ENCODE measurements at regions not wholly inside any gene's neighbourhood (a gene's known extent, or its start where the extent isn't known, plus 50 kb on each side); places are given as distances from the start of the nearest gene placed in this dataset.

DNA sequence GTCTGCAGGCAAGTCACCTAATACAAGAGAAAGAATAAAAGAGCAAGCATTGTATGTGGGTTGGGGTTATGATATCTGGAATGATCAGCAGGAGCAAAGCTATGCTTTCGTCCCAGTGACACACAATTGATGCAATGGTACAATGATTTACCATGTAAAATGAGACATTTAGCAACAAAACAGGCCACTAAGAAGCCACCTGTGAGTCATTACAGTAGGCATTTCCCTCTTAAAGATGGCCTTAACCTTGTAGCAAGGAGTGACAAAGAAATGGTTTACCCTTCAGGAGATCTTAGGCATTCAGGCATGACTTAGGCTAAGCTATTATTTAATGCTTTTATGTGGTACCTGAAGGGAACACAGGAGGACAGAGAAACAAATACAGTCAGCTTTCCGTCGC lies 373.3 kb upstream of the RBMS3 start (continued):
- no peak for TF ChIP-seq ELF1 (IDR thresholded peaks at IDR 0.05; ENCODE audit: borderline replicate concordance, low read depth)

DNA sequence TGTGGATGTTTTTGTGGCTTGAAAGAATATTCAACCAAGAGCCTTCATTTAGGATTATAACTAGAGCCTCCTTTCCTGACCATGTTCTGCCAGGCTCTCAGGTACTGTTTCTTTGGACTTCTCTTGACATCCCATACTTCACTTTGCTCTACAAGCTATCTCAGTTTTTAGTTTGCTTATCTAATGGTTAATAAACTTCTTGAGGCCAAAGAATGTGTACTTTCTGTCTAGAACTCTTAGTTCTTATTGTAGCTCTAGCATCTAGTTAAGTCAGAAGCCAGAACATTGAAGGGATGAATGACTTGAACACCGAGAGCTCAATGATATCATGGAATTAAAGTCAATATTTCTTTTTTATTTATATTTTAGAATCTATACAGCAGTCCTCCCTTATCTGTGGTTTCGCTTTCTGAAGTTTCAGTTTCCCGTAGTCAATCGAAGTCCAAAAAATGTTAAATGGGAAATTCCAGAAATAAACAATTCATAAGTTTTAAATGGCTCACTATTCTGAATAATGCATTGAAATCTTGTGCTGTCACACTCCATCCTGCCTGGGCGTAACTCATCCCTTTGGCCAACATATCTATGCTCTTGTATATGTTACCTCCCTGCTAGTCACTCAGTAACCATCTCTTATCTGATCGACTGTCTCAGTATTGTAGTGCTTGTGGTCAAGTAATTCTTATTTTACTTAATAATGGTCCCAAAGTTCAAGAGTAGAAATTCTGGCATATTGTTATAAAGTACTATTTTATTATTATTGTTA lies 368.6 kb upstream of the RBMS3 start:
- CTCF ChIA-PET, result no interaction called here
- Histone ChIP-seq H4K20me1 (ENCODE audit: insufficient read depth) (no peaks in the 10 kb centered on the region), H3K9me2 (ENCODE audit: insufficient read depth) (no peaks in the 10 kb centered on the region), H3K27me3 (ENCODE audit: insufficient read depth, low read length) (no peaks in the 10 kb centered on the region), H3K4me2 (ENCODE audit: low read length) (no peak overlapping the region), H3K9me3 (ENCODE audit: control insufficient read depth in 1 of 2, insufficient read depth in 1 of 2, low read depth in 1 of 2, low read length in 2 of 2) (no peaks in the 10 kb centered on the region), H3K4me3 (replicated peaks in 1 of 2; ENCODE audit: low read depth in 1 of 2, low read length in 2 of 2) (no peak overlapping the region), H3K9ac (ENCODE audit: low read length) (no peak overlapping the region), H3K27ac (ENCODE audit: low read depth, low read length) (no peak overlapping the region), H2AFZ (ENCODE audit: low read depth, low read length, poor library complexity, severe bottlenecking) (no peak overlapping the region), H3K4me1 (ENCODE audit: control insufficient read depth in 1 of 2, insufficient read depth in 2 of 2, low read length in 2 of 2) (no peaks in the 10 kb centered on the region), H3K79me2 (ENCODE audit: insufficient read depth, low read length) (no peaks in the 10 kb centered on the region), H3K36me3 (ENCODE audit: control insufficient read depth in 1 of 2, insufficient read depth in 2 of 2, low read length in 2 of 2) (no peaks in the 10 kb centered on the region)
- TF ChIP-seq, protein P1, sequence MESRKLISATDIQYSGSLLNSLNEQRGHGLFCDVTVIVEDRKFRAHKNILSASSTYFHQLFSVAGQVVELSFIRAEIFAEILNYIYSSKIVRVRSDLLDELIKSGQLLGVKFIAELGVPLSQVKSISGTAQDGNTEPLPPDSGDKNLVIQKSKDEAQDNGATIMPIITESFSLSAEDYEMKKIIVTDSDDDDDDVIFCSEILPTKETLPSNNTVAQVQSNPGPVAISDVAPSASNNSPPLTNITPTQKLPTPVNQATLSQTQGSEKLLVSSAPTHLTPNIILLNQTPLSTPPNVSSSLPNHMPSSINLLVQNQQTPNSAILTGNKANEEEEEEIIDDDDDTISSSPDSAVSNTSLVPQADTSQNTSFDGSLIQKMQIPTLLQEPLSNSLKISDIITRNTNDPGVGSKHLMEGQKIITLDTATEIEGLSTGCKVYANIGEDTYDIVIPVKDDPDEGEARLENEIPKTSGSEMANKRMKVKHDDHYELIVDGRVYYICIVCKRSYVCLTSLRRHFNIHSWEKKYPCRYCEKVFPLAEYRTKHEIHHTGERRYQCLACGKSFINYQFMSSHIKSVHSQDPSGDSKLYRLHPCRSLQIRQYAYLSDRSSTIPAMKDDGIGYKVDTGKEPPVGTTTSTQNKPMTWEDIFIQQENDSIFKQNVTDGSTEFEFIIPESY (IDR thresholded peaks at IDR 0.05; ENCODE audit: extremely low read depth, insufficient replicate concordance, low read length), result no peak
- no peak for TF ChIP-seq EZH2phosphoT487 (IDR thresholded peaks at IDR 0.05; ENCODE audit: borderline replicate concordance)
- TF ChIP-seq, protein P2, sequence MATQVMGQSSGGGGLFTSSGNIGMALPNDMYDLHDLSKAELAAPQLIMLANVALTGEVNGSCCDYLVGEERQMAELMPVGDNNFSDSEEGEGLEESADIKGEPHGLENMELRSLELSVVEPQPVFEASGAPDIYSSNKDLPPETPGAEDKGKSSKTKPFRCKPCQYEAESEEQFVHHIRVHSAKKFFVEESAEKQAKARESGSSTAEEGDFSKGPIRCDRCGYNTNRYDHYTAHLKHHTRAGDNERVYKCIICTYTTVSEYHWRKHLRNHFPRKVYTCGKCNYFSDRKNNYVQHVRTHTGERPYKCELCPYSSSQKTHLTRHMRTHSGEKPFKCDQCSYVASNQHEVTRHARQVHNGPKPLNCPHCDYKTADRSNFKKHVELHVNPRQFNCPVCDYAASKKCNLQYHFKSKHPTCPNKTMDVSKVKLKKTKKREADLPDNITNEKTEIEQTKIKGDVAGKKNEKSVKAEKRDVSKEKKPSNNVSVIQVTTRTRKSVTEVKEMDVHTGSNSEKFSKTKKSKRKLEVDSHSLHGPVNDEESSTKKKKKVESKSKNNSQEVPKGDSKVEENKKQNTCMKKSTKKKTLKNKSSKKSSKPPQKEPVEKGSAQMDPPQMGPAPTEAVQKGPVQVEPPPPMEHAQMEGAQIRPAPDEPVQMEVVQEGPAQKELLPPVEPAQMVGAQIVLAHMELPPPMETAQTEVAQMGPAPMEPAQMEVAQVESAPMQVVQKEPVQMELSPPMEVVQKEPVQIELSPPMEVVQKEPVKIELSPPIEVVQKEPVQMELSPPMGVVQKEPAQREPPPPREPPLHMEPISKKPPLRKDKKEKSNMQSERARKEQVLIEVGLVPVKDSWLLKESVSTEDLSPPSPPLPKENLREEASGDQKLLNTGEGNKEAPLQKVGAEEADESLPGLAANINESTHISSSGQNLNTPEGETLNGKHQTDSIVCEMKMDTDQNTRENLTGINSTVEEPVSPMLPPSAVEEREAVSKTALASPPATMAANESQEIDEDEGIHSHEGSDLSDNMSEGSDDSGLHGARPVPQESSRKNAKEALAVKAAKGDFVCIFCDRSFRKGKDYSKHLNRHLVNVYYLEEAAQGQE (IDR thresholded peaks at IDR 0.05; ENCODE audit: low read depth), result no peak
- TF ChIP-seq RAD21 (IDR thresholded peaks at IDR 0.05; ENCODE audit: low read depth), result no peak
- TF ChIP-seq CEBPB (IDR thresholded peaks at IDR 0.05; ENCODE audit: low read depth), result no peak
- TF ChIP-seq, protein P3, sequence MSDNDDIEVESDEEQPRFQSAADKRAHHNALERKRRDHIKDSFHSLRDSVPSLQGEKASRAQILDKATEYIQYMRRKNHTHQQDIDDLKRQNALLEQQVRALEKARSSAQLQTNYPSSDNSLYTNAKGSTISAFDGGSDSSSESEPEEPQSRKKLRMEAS (IDR thresholded peaks at IDR 0.05), result no peak
- TF ChIP-seq CBX3 (IDR thresholded peaks at IDR 0.05; ENCODE audit: low read depth), result no peak
- no peak for TF ChIP-seq FOSL1 (IDR thresholded peaks at IDR 0.05; ENCODE audit: low read depth)
- no peak for TF ChIP-seq POLR2A (IDR thresholded peaks at IDR 0.05; ENCODE audit: borderline replicate concordance, extremely low read depth, insufficient read depth, insufficient read length)
- TF ChIP-seq TCF7L2 (IDR thresholded peaks at IDR 0.05; ENCODE audit: borderline replicate concordance, extremely low read depth, insufficient read depth, insufficient read length), result no peak
- no peak for TF ChIP-seq ZFX (IDR thresholded peaks at IDR 0.05)
- TF ChIP-seq JUND (IDR thresholded peaks at IDR 0.05), result no peak
- TF ChIP-seq SP1 (IDR thresholded peaks at IDR 0.05; ENCODE audit: low read depth), result no peak
- TF ChIP-seq YY1 (IDR thresholded peaks at IDR 0.05; ENCODE audit: extremely low read depth, insufficient replicate concordance, low read depth, low read length), result no peak
- TF ChIP-seq ELF1 (IDR thresholded peaks at IDR 0.05; ENCODE audit: borderline replicate concordance, low read depth), result no peak
- TF ChIP-seq EGR1 (IDR thresholded peaks at IDR 0.05; ENCODE audit: low read depth), result no peak
- TF ChIP-seq EZH2 (IDR thresholded peaks at IDR 0.05), result no peak
- TF ChIP-seq POLR2AphosphoS5 (IDR thresholded peaks at IDR 0.05; ENCODE audit: low read depth, low read length), result no peak
- TF ChIP-seq ZNF274 (IDR thresholded peaks at IDR 0.05; ENCODE audit: low read depth, low read length), result no peak
- DNase-seq (ENCODE audit: low read depth, low spot score) (no peak), ATAC-seq (no peak)
- no TSS peak for BruUV-seq (replicated peaks)
- RAD21 ChIA-PET (ENCODE audit: low non-redundant PET in 1 of 2, low total read pairs in 2 of 2, uncharacterized antibody in 2 of 2, unreplicated experiment in 2 of 2), result no interaction called here
- intact Hi-C loops (cut with micrococcal nuclease), result no loop called here
- POLR2A ChIA-PET, result no interaction called here

All from HCT116 (cell line).